GM10266 (cell line): ENCODE measurements at regions not wholly inside any gene's neighbourhood (a gene's known extent, or its start where the extent isn't known, plus 50 kb on each side); places are given as distances from the start of the nearest gene placed in this dataset.

Experiments used
- DNase-seq: peaks from one replicate; pipeline ENCODE4 v3.0.0; 2012; ENCODE audit errors: extremely low spot score
- TF ChIP-seq, protein P1 (sequence below): IDR thresholded peaks from 2 replicates; pipeline ENCODE4 v1.5.1; 2012; ENCODE audit warnings: mild to moderate bottlenecking, low read depth; ENCODE audit not compliant: control insufficient read depth, insufficient read depth; ENCODE audit errors: missing control alignments

DNA sequence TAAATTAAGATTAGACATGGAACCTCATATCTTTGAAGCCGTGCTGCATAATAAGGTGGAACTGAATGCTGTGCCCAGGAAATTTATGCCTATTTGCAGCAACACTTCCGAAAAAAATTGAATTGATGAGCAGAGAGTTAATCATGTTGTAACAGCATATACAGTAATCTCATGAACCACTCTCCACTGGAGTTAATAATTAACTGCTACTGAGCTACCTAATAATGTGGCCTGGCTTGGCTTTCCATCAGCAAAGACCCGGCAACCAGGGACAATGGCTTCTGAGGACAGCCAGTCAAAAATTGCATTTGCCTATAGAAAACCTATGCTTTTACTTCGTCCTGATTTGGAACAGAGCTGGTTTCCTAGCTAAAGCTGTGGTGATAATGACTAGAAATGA is 63.8 kb upstream of the GATB start:
- DNase-seq, result no peak

DNA sequence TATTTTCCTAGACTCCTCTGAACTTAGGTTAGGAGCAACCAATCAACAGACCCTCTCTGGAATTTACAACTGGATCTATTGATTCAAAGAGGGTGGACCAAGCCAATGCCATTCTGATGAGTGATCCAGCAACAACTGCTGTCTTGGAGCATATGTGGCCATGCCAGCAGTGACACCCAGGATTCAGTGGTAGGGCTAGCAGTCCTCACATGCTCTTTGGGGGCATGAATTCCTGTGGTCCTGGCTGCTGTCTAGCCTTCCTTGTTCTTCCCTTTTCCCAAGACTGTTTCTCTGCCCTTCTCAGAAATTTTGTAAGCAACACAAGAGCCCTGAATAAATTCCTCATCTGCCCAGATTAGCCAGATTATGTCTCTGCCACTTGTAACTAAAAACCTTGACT is 61.5 kb upstream of the GATB start:
- no peak for DNase-seq
- TF ChIP-seq, protein P1, sequence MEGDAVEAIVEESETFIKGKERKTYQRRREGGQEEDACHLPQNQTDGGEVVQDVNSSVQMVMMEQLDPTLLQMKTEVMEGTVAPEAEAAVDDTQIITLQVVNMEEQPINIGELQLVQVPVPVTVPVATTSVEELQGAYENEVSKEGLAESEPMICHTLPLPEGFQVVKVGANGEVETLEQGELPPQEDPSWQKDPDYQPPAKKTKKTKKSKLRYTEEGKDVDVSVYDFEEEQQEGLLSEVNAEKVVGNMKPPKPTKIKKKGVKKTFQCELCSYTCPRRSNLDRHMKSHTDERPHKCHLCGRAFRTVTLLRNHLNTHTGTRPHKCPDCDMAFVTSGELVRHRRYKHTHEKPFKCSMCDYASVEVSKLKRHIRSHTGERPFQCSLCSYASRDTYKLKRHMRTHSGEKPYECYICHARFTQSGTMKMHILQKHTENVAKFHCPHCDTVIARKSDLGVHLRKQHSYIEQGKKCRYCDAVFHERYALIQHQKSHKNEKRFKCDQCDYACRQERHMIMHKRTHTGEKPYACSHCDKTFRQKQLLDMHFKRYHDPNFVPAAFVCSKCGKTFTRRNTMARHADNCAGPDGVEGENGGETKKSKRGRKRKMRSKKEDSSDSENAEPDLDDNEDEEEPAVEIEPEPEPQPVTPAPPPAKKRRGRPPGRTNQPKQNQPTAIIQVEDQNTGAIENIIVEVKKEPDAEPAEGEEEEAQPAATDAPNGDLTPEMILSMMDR, result no peak

More for the DNA sequence above, 63.8 kb upstream of the GATB start:
- TF ChIP-seq, protein P1, result no peak

DNA sequence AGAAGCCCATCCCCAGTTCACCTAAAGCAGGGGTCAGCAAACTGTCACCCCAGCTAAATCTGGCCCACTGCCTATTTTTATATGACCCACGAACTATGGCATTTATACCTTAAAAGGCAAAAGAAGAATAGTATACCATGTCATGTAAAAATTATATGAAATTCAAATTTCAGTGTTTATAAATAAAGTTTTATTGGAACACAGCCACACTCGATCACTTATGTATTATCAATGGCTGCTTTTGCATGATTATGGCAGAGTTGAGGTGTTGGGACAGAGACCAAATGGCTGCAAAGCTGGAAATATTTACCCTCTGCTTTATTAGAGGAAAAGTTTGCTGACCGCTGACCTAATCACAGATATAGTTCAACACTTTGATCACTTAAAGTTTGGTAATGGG is 59.2 kb upstream of the GATB start:
- DNase-seq, result no peak
- TF ChIP-seq, protein P1, result no peak

DNA sequence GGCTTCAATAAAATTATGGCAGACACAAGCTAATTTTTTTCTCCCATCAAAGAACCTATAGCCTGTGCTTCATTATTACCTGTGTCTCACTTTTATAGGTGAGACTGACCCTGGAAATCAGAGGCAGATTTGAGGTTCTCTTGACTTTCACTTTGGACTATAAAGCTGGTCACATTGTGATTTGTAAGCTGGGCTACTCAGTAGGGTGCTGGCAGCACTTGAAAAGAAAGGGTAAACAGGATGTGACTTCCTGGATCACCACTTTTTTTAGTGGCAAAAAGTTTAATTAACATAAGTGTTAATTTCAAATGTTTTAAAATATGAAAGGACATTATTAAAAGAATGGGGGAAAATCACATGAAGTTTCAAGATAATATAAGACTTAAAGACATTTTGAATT is 50.6 kb upstream of the GATB start:
- TF ChIP-seq, protein P1, result no peak
- no peak for DNase-seq
